H1 (cell line): ENCODE measurements at regions not wholly inside any gene's neighbourhood (a gene's known extent, or its start where the extent isn't known, plus 50 kb on each side); places are given as distances from the start of the nearest gene placed in this dataset.

Source experiments
- CTCF ChIA-PET: fragments of 300-600 bp; sonication (Branson Sonifier 250); formaldehyde crosslinking; loops from one replicate; lab custom pipeline; 2021; ENCODE audit not compliant: partially characterized antibody; lab: Charles Lee
- POLR2A ChIA-PET: fragments of 300-600 bp; sonication (Branson Sonifier 250); formaldehyde crosslinking; loops from one replicate; lab custom pipeline; 2021; ENCODE audit warnings: inconsistent platforms; ENCODE audit not compliant: partially characterized antibody; lab: Charles Lee
- DNase-seq, 2 experiments: peaks; one replicate each; pipeline versions ENCODE4 v3.0.0 to v3.0.0-alpha.2; 2010 to 2022; ENCODE audit warnings: low spot score in 2 of 2, low read depth in 1 of 2, mixed read lengths in 1 of 2
- FAIRE-seq: peaks from 2 replicates; lab custom pipeline; 2011; peaks lifted over from hg19 to GRCh38; lab: Jason Lieb, UNC
- H2AFZ ChIP-seq: 2 replicates; pipeline ENCODE4 v1.8.1; 2012; ENCODE audit warnings: low read length, inconsistent platforms
- H2AK5ac ChIP-seq: 2 replicates; pipeline ENCODE4 v1.6.1; 2013; ENCODE audit warnings: low read depth, low read length
- H2BK120ac ChIP-seq: replicated peaks from 2 replicates; pipeline ENCODE3; 2013; ENCODE audit warnings: low read depth, low read length, inconsistent platforms
- H2BK12ac ChIP-seq: 2 replicates; pipeline ENCODE4 v1.6.1; 2013; ENCODE audit warnings: low read depth, low read length
- H2BK15ac ChIP-seq: 2 replicates; pipeline ENCODE4 v1.6.1; 2013; ENCODE audit warnings: low read length
- H2BK20ac ChIP-seq: 2 replicates; pipeline ENCODE4 v1.6.1; 2013; ENCODE audit warnings: low read length
- H2BK5ac ChIP-seq: 2 replicates; pipeline ENCODE4 v1.6.1; 2013; ENCODE audit warnings: low read depth, low read length
- H3K14ac ChIP-seq: 2 replicates; pipeline ENCODE4 v1.6.1; 2013; ENCODE audit warnings: inconsistent platforms; ENCODE audit not compliant: insufficient read length
- H3K18ac ChIP-seq: 2 replicates; pipeline ENCODE4 v1.6.1; 2013; ENCODE audit warnings: low read length; ENCODE audit errors: extremely low read depth
- H3K23ac ChIP-seq: 2 replicates; pipeline ENCODE4 v1.6.1; 2013; ENCODE audit warnings: inconsistent platforms; ENCODE audit not compliant: insufficient read length
- H3K23me2 ChIP-seq: 2 replicates; pipeline ENCODE4 v1.6.1; 2013; ENCODE audit warnings: low read depth, low read length
- H3K27ac ChIP-seq: 2 replicates; pipeline ENCODE4 v1.6.1; 2011; ENCODE audit warnings: low read depth, low read length, inconsistent platforms
- H3K27me3 ChIP-seq, 4 experiments: replicated peaks in 1 of 4; 1 replicate in 1 of 4; 2 replicates in 3 of 4; pipeline versions ENCODE4 v1.6.1 to v1.8.1; 2011 to 2013; ENCODE audit warnings: low read length in 3 of 4, mild to moderate bottlenecking in 3 of 4, inconsistent platforms in 2 of 4, mixed read lengths in 2 of 4, moderate library complexity in 1 of 4; ENCODE audit not compliant: control insufficient read depth in 3 of 4, insufficient read depth in 3 of 4; ENCODE audit errors: extremely low read depth in 1 of 4
- H3K36me3 ChIP-seq, 4 experiments: 2 replicates each; pipeline versions ENCODE4 v1.6.1 to v1.8.1; 2011 to 2013; ENCODE audit warnings: mild to moderate bottlenecking in 4 of 4, low read length in 3 of 4, moderate library complexity in 2 of 4, control low read depth in 1 of 4, inconsistent platforms in 1 of 4; ENCODE audit not compliant: insufficient read depth in 4 of 4, control insufficient read depth in 2 of 4
- H3K4ac ChIP-seq: replicated peaks from 2 replicates; pipeline ENCODE3; 2013; ENCODE audit warnings: low read length, low read depth, mixed read lengths, inconsistent platforms; ENCODE audit not compliant: insufficient read length
- H3K4me1 ChIP-seq, 4 experiments: replicated peaks in 1 of 4; 1 replicate in 1 of 4; 2 replicates in 3 of 4; pipeline versions ENCODE4 v1.6.1 to v1.8.1; 2011 to 2013; ENCODE audit warnings: low read length in 3 of 4, inconsistent platforms in 2 of 4, mixed read lengths in 1 of 4; ENCODE audit not compliant: insufficient read depth in 4 of 4, control insufficient read depth in 3 of 4
- H3K4me2 ChIP-seq, 2 experiments: 2 replicates each; pipeline versions ENCODE4 v1.6.1 to v1.8.1; 2011 to 2013; ENCODE audit warnings: low read depth in 2 of 2, low read length in 2 of 2, control low read depth in 1 of 2, inconsistent platforms in 1 of 2, mild to moderate bottlenecking in 1 of 2; ENCODE audit not compliant: insufficient read depth in 1 of 2
- H3K4me3 ChIP-seq, 4 experiments: fragments of 200-600, 300-600 bp in 1 of 4; sonication (generic), shearing (Covaris generic), sonication (Bioruptor Twin) in 1 of 4; 2 replicates each; pipeline versions ENCODE4 v1.5.1 to v1.8.1; 2011 to 2016; ENCODE audit warnings: low read length in 4 of 4, low read depth in 3 of 4, control low read depth in 2 of 4, inconsistent platforms in 2 of 4, mild to moderate bottlenecking in 2 of 4, mixed read lengths in 1 of 4, moderate library complexity in 1 of 4; ENCODE audit not compliant: insufficient read depth in 2 of 4; ENCODE audit errors: extremely low read depth in 1 of 4
- H3K56ac ChIP-seq: replicated peaks from 2 replicates; pipeline ENCODE3; 2013; ENCODE audit warnings: low read depth, mild to moderate bottlenecking, mixed read lengths, low read length, inconsistent platforms; ENCODE audit not compliant: insufficient read length
- H3K79me1 ChIP-seq: 2 replicates; pipeline ENCODE4 v1.6.1; 2013; ENCODE audit warnings: low read depth, low read length, control low read depth
- H3K79me2 ChIP-seq, 2 experiments: 2 replicates each; pipeline versions ENCODE4 v1.6.1 to v1.8.1; 2012 to 2013; ENCODE audit warnings: low read length in 2 of 2, mild to moderate bottlenecking in 2 of 2, inconsistent platforms in 1 of 2; ENCODE audit not compliant: insufficient read depth in 2 of 2, control insufficient read depth in 1 of 2
- H3K9ac ChIP-seq, 4 experiments: replicated peaks in 1 of 4; 1 replicate in 1 of 4; 2 replicates in 3 of 4; pipeline versions ENCODE4 v1.6.1 to v1.8.1; 2011 to 2013; ENCODE audit warnings: low read depth in 3 of 4, low read length in 3 of 4, control low read depth in 2 of 4, mild to moderate bottlenecking in 2 of 4, moderate library complexity in 2 of 4, inconsistent platforms in 1 of 4; ENCODE audit errors: extremely low read depth in 1 of 4
- H3K9me3 ChIP-seq, 2 experiments: 2 replicates each; pipeline versions ENCODE4 v1.6.1 to v1.8.1; 2012 to 2013; ENCODE audit warnings: mild to moderate bottlenecking in 2 of 2, moderate library complexity in 2 of 2, control low read depth in 1 of 2, inconsistent platforms in 1 of 2, low read depth in 1 of 2, low read length in 1 of 2, mixed read lengths in 1 of 2; ENCODE audit not compliant: insufficient read depth in 2 of 2
- H4K20me1 ChIP-seq, 2 experiments: replicated peaks in 1 of 2; 2 replicates each; pipeline versions ENCODE3 to v1.8.1; 2011 to 2013; ENCODE audit warnings: inconsistent platforms in 2 of 2, low read length in 2 of 2, mild to moderate bottlenecking in 1 of 2; ENCODE audit not compliant: insufficient read depth in 2 of 2, control insufficient read depth in 1 of 2
- H4K5ac ChIP-seq: 2 replicates; pipeline ENCODE4 v1.6.1; 2013; ENCODE audit warnings: low read length, low read depth, mixed read lengths, inconsistent platforms; ENCODE audit not compliant: insufficient read length
- H4K8ac ChIP-seq: 2 replicates; pipeline ENCODE4 v1.8.0; 2013; ENCODE audit warnings: mild to moderate bottlenecking, moderate library complexity, low read length, inconsistent platforms; ENCODE audit not compliant: insufficient read depth; ENCODE audit errors: extremely low read depth
- H4K91ac ChIP-seq: replicated peaks from 2 replicates; pipeline ENCODE3; 2013; ENCODE audit warnings: low read length, mixed read lengths, inconsistent platforms; ENCODE audit not compliant: insufficient read length
- CBX8 ChIP-seq: fragments of 300-800, 300-1000 bp; sonication (generic); IDR thresholded peaks from 2 replicates; pipeline ENCODE4 v1.7.1; 2016; ENCODE audit warnings: low read depth, low read length, borderline replicate concordance
- KDM1A ChIP-seq: fragments of 200-600, 300-600 bp; sonication (generic); IDR thresholded peaks from 2 replicates; pipeline ENCODE4 v1.7.1; 2016; ENCODE audit warnings: mild to moderate bottlenecking, low read length, borderline replicate concordance
- KDM5A ChIP-seq: fragments of 200-600 bp; IDR thresholded peaks from 2 replicates; pipeline ENCODE4 v1.7.1; 2012; ENCODE audit warnings: mild to moderate bottlenecking, low read length, inconsistent platforms, mixed read lengths
- PHF8 ChIP-seq: fragments of 200-600 bp; sonication (generic); conservative IDR thresholded peaks from 2 replicates; pipeline ENCODE4 v1.7.1; 2012; ENCODE audit warnings: low read depth, mild to moderate bottlenecking, inconsistent platforms, low read length, moderate library complexity
- RXRA ChIP-seq: IDR thresholded peaks from 2 replicates; pipeline ENCODE4 v1.6.1; 2011; ENCODE audit warnings: low read depth, mild to moderate bottlenecking, low read length, moderate library complexity; ENCODE audit not compliant: insufficient read depth
- SUZ12 ChIP-seq: fragments of 200-600 bp; sonication (generic); IDR thresholded peaks from 2 replicates; pipeline ENCODE4 v1.6.1; 2012; ENCODE audit warnings: mild to moderate bottlenecking, inconsistent platforms, low read length, moderate library complexity, mixed read lengths
- WGBS, 2 experiments: shearing (Covaris generic) in 1 of 2; methylation state at CpG; one replicate each; pipeline versions ENCODE4 v1.1.6 to v1.1.7; 2013 to 2015; ENCODE audit warnings: low lambda C conversion rate in 2 of 2, mixed read lengths in 2 of 2, inconsistent platforms in 1 of 2, low coverage in 1 of 2, missing lambda C conversion rate in 1 of 2; ENCODE audit not compliant: insufficient replicate concordance in 2 of 2, insufficient coverage in 1 of 2, insufficient read length in 1 of 2; ENCODE audit errors: extremely low coverage in 1 of 2, missing lambda C conversion rate in 1 of 2; 5-methylcytosine and 5-hydroxymethylcytosine counted together

DNA sequence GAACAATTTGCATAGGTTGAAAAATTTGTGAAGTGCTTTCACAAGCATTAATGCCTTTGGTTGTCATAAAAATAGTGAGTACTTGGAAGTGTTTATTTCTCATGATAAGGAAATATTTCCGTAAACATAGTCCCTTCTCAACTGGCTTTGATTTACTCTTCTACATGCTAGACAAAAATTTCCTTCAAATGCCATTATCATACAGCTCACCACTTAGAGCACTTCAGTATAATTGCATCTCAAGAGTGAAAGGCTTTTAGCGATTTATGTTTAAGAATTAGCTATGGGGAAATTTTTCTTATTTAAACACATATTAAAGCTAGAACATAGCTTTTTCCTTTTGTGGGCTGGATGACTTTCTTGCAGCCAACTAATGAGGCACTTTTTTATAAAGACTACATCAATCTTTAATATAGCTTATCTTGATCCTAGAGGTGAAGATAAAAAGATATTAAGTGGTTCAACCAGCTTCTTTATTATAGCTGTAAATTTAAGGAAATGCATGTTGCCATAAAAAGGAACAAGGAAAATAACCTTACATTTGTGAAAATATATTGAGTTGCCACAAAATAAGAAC, 656.8 kb downstream of the SLITRK6 start:
- no peaks in the 10 kb centered on the region for H4K20me1 ChIP-seq
- no peaks in the 10 kb centered on the region for H3K23me2 ChIP-seq
- no peak overlapping the region for H3K56ac ChIP-seq
- no peak overlapping the region for H3K4ac ChIP-seq
- H4K91ac ChIP-seq, result no peak overlapping the region
- ChIA-PET POLR2A (no interaction called here), CTCF (interaction anchor here (1.6 kb wide), 1 partner anchor 10 kb away, joined by 4 read pairs; no protein-coding TSS in a partner anchor)
- no peak overlapping the region for H3K14ac ChIP-seq
- no peak overlapping the region for H3K4me2 ChIP-seq
- no peak overlapping the region for H2BK15ac ChIP-seq
- no peak overlapping the region for H3K23ac ChIP-seq
- no peak overlapping the region for H2BK120ac ChIP-seq
- H4K5ac ChIP-seq, result no peak overlapping the region
- FAIRE-seq (no peak), DNase-seq (no peak)
- no peaks in the 10 kb centered on the region for H3K27me3 ChIP-seq
- no peak for TF ChIP-seq KDM5A
- TF ChIP-seq PHF8, result no peak
- no peak for TF ChIP-seq CBX8
- no peak for TF ChIP-seq KDM1A
- no peak for TF ChIP-seq SUZ12
- no peak for TF ChIP-seq RXRA
- no peak overlapping the region for H2BK20ac ChIP-seq
- H3K9me3 ChIP-seq, result no peaks in the 10 kb centered on the region; a peak in 1 of 4 replicates
- H3K27ac ChIP-seq, result no peak overlapping the region
- no peak overlapping the region for H4K8ac ChIP-seq
- no peaks in the 10 kb centered on the region for H3K36me3 ChIP-seq
- H3K4me3 ChIP-seq, result no peak overlapping the region
- no peaks in the 10 kb centered on the region for H3K79me2 ChIP-seq
- no peak overlapping the region for H3K18ac ChIP-seq
- 94% methylated on average over 2 of the region's 2 CpGs; no CpG with 5 or more reads in 1 of the 2 experiments for WGBS, 2 experiments
- H3K4me1 ChIP-seq, result peaks cover 0 to 9% (median 0%) of the 10 kb centered on the region in 4 experiments; a peak in 2 of 7 replicates
- H2BK12ac ChIP-seq, result no peak overlapping the region
- H2AFZ ChIP-seq, result no peak overlapping the region
- H3K79me1 ChIP-seq, result no peaks in the 10 kb centered on the region
- no peak overlapping the region for H3K9ac ChIP-seq
- H2BK5ac ChIP-seq, result no peak overlapping the region
- H2AK5ac ChIP-seq, result no peak overlapping the region
